ENCODE measurements at regions not wholly inside any gene's neighbourhood (a gene's known extent, or its start where the extent isn't known, plus 50 kb on each side); places are given as distances from the start of the nearest gene placed in this dataset.

DNA sequence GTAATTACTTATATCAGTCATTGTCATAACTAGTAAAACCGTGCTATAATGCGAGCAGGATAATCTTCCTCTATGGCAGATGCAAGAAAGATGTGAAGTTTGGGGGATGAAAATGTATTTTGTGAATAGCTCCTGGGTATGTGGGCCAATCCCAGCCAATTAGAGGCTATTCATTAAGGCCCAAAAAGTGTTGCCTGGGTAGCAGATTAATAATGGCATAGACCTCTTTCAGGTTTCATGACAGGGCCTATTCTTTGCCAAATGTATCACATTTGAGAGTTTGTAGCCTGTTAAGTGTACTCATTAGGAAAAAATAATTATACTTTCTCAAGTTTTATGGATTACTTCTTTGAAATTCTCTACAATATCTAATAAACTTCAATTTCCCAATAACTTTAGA is 199.2 kb upstream of the POU3F2 start:
- TF ChIP-seq POLR2A (IDR thresholded peaks at IDR 0.05; ENCODE audit: borderline replicate concordance, extremely low read depth, insufficient read depth, insufficient read length) (no peak), CTCF (IDR thresholded peaks at IDR 0.05 in 2 of 3, conservative IDR thresholded peaks at IDR 0.05 in 1 of 3; ENCODE audit: borderline replicate concordance in 1 of 3, insufficient read depth in 1 of 3, low read depth in 2 of 3, low read length in 2 of 3) (no peak), FOSL1 (IDR thresholded peaks at IDR 0.05; ENCODE audit: low read depth) (no peak), JUND (IDR thresholded peaks at IDR 0.05) (no peak), ZBTB33 (IDR thresholded peaks at IDR 0.05; ENCODE audit: extremely low read depth, insufficient replicate concordance, low read length) (no peak), ELF1 (IDR thresholded peaks at IDR 0.05; ENCODE audit: borderline replicate concordance, low read depth) (no peak)

All from HCT116 (cell line).